H9 (cell line): ENCODE measurements at regions not wholly inside any gene's neighbourhood (a gene's known extent, or its start where the extent isn't known, plus 50 kb on each side); places are given as distances from the start of the nearest gene placed in this dataset.

Source experiments
- DNase-seq: peaks from one replicate; pipeline ENCODE4 v3.0.0-alpha.2; 2017
- H2AFZ ChIP-seq: one replicate; pipeline ENCODE4 v1.6.1; 2013; ENCODE audit warnings: mild to moderate bottlenecking, low read length, control low read depth, moderate library complexity
- H2AK5ac ChIP-seq: 2 replicates; pipeline ENCODE4 v1.6.1; 2013; ENCODE audit warnings: low read length, control low read depth, mixed read lengths; ENCODE audit not compliant: insufficient read length
- H2BK120ac ChIP-seq: one replicate; pipeline ENCODE4 v1.6.1; 2013; ENCODE audit warnings: low read depth, mild to moderate bottlenecking, low read length, control low read depth, inconsistent platforms; ENCODE audit not compliant: poor library complexity, severe bottlenecking
- H2BK12ac ChIP-seq: 2 replicates; pipeline ENCODE4 v1.6.1; 2013; ENCODE audit warnings: low read length, control low read depth, mixed read lengths, low read depth; ENCODE audit not compliant: insufficient read length
- H2BK15ac ChIP-seq: 2 replicates; pipeline ENCODE4 v1.6.1; 2013; ENCODE audit warnings: low read depth, low read length, control low read depth
- H2BK20ac ChIP-seq: one replicate; pipeline ENCODE4 v1.6.1; 2013; ENCODE audit warnings: low read depth, mild to moderate bottlenecking, low read length, control low read depth, inconsistent platforms; ENCODE audit not compliant: poor library complexity, severe bottlenecking
- H2BK5ac ChIP-seq: 2 replicates; pipeline ENCODE4 v1.6.1; 2013; ENCODE audit warnings: low read length, control low read depth, mixed read lengths; ENCODE audit not compliant: insufficient read length
- H3K14ac ChIP-seq: 2 replicates; pipeline ENCODE4 v1.6.1; 2013; ENCODE audit warnings: low read length, control low read depth; ENCODE audit not compliant: insufficient read depth
- H3K18ac ChIP-seq: 2 replicates; pipeline ENCODE4 v1.6.1; 2013; ENCODE audit warnings: low read depth, mild to moderate bottlenecking, mixed read lengths, low read length, control low read depth; ENCODE audit not compliant: insufficient read length
- H3K23ac ChIP-seq: 2 replicates; pipeline ENCODE4 v1.6.1; 2013; ENCODE audit warnings: low read length, control low read depth, mixed read lengths, low read depth; ENCODE audit not compliant: insufficient read length
- H3K23me2 ChIP-seq: 2 replicates; pipeline ENCODE4 v1.6.1; 2013; ENCODE audit warnings: low read depth, mild to moderate bottlenecking, mixed read lengths, low read length, control low read depth; ENCODE audit not compliant: insufficient read length, poor library complexity, severe bottlenecking
- H3K27ac ChIP-seq: 2 replicates; pipeline ENCODE4 v1.5.1; 2013; ENCODE audit warnings: low read length, control low read depth, mixed read lengths, low read depth; ENCODE audit not compliant: insufficient read length
- H3K27me3 ChIP-seq: 2 replicates; pipeline ENCODE4 v1.6.1; 2013; ENCODE audit warnings: low read length, control low read depth, inconsistent platforms; ENCODE audit not compliant: insufficient read depth
- H3K4ac ChIP-seq: 2 replicates; pipeline ENCODE4 v1.6.1; 2013; ENCODE audit warnings: low read depth, mild to moderate bottlenecking, control low read depth, inconsistent platforms, low read length, moderate library complexity
- H3K4me1 ChIP-seq: 2 replicates; pipeline ENCODE4 v1.6.1; 2013; ENCODE audit warnings: low read length, control low read depth, inconsistent platforms; ENCODE audit not compliant: insufficient read depth
- H3K4me2 ChIP-seq: 2 replicates; pipeline ENCODE4 v1.6.1; 2013; ENCODE audit warnings: low read length, control low read depth, mixed read lengths; ENCODE audit not compliant: insufficient read length, insufficient read depth
- H3K56ac ChIP-seq: 2 replicates; pipeline ENCODE4 v1.6.1; 2013; ENCODE audit warnings: low read depth, mild to moderate bottlenecking, mixed read lengths, low read length, control low read depth; ENCODE audit not compliant: insufficient read length
- H3K79me1 ChIP-seq: 2 replicates; pipeline ENCODE4 v1.6.1; 2013; ENCODE audit warnings: low read depth, mild to moderate bottlenecking, moderate library complexity, low read length, control low read depth, inconsistent platforms; ENCODE audit not compliant: insufficient read depth, poor library complexity, severe bottlenecking
- H3K79me2 ChIP-seq: 2 replicates; pipeline ENCODE4 v1.6.1; 2013; ENCODE audit warnings: low read length, control low read depth, inconsistent platforms; ENCODE audit not compliant: insufficient read depth
- H3K9ac ChIP-seq: 2 replicates; pipeline ENCODE4 v1.6.1; 2013; ENCODE audit warnings: low read length, control low read depth, mixed read lengths; ENCODE audit not compliant: insufficient read length; ENCODE audit errors: extremely low read depth
- H3K9me3 ChIP-seq: one replicate; pipeline ENCODE4 v1.6.1; 2013; ENCODE audit warnings: low read depth, low read length, inconsistent platforms; ENCODE audit not compliant: control insufficient read depth
- H3T11ph ChIP-seq: one replicate; pipeline ENCODE4 v1.6.1; 2013; ENCODE audit warnings: mild to moderate bottlenecking, low read length, control low read depth, inconsistent platforms
- H4K20me1 ChIP-seq: one replicate; pipeline ENCODE4 v1.6.1; 2013; ENCODE audit not compliant: control insufficient read depth, insufficient read length, insufficient read depth
- H4K5ac ChIP-seq: 2 replicates; pipeline ENCODE4 v1.6.1; 2013; ENCODE audit warnings: low read depth, mild to moderate bottlenecking, mixed read lengths, low read length, control low read depth; ENCODE audit not compliant: insufficient read length
- H4K8ac ChIP-seq: replicated peaks from 2 replicates; pipeline ENCODE4 v1.6.1; 2013; ENCODE audit warnings: low read length, control low read depth, mixed read lengths, low read depth; ENCODE audit not compliant: insufficient read length
- H4K91ac ChIP-seq: 2 replicates; pipeline ENCODE4 v1.6.1; 2013; ENCODE audit warnings: low read depth, mild to moderate bottlenecking, moderate library complexity, mixed read lengths, low read length, control low read depth; ENCODE audit not compliant: insufficient read length
- H3K27ac Mint-ChIP-seq, 3 experiments: 2 replicates in 2 of 3; 3 replicates in 1 of 3; pipeline ENCODE4 v1.8.0; 2020 to 2021; ENCODE audit warnings: mixed read lengths in 3 of 3, mild to moderate bottlenecking in 1 of 3, moderate library complexity in 1 of 3
- H3K27me3 Mint-ChIP-seq: 2 replicates; pipeline ENCODE4 v1.8.0; 2021; ENCODE audit warnings: low read depth, mild to moderate bottlenecking, moderate library complexity, mixed read lengths
- H3K36me3 Mint-ChIP-seq, 3 experiments: 2 replicates in 2 of 3; 3 replicates in 1 of 3; pipeline ENCODE4 v1.8.0; 2020 to 2021; ENCODE audit warnings: low read depth in 3 of 3, mixed read lengths in 3 of 3; ENCODE audit not compliant: insufficient read depth in 1 of 3
- H3K4me1 Mint-ChIP-seq, 2 experiments: 2 replicates each; pipeline ENCODE4 v1.8.0; 2020; ENCODE audit warnings: mixed read lengths in 2 of 2
- H3K4me3 Mint-ChIP-seq, 2 experiments: 2 replicates in 1 of 2; 3 replicates in 1 of 2; pipeline ENCODE4 v1.8.0; 2020 to 2021; ENCODE audit warnings: mild to moderate bottlenecking in 2 of 2, mixed read lengths in 2 of 2, moderate library complexity in 1 of 2
- H3K9me3 Mint-ChIP-seq, 2 experiments: 2 replicates in 1 of 2; 3 replicates in 1 of 2; pipeline ENCODE4 v1.8.0; 2020; ENCODE audit warnings: mild to moderate bottlenecking in 2 of 2, mixed read lengths in 2 of 2, moderate library complexity in 1 of 2
- WGBS: extraction: QIAGEN DNeasy Blood & Tissue Kit; methylation state at CpG from one replicate; pipeline ENCODE4 v1.1.7; 2013; ENCODE audit warnings: missing lambda C conversion rate, low lambda C conversion rate, mixed read lengths; ENCODE audit not compliant: insufficient read length; ENCODE audit errors: extremely low coverage; 5-methylcytosine and 5-hydroxymethylcytosine counted together
- TF ChIP-seq, protein P1 (sequence below): fragments of 200-600 bp; sonication (generic); conservative IDR thresholded peaks from 3 replicates; pipeline ENCODE4 v1.8.0; 2021; ENCODE audit warnings: antibody characterized with exemption, mild to moderate bottlenecking

GRCh38 chr5:158302029-158302428 is 443.1 kb upstream of the CLINT1 start:
- H3K4me3 Mint-ChIP-seq = no peak overlapping the region

More at GRCh38 chr5:158302029-158302428, 443.1 kb upstream of the CLINT1 start:
- no peaks in the 10 kb centered on the region for H3K79me2 ChIP-seq
- H3K4me2 ChIP-seq = no peak overlapping the region
- Mint-ChIP-seq H3K27ac (no peak overlapping the region), H3K4me1 (peaks cover 5 to 6% of the 10 kb centered on the region in 2 experiments), H3K36me3 (peaks cover 2 to 5% (median 3%) of the 10 kb centered on the region in 3 experiments; a peak in 5 of 7 replicates), H3K27me3 (no peaks in the 10 kb centered on the region; the same call in 1 of the 2 replicates), H3K9me3 (peaks cover 4 to 6% of the 10 kb centered on the region in 2 experiments; a peak in 4 of 5 replicates)
- no peak overlapping the region for H3K27ac ChIP-seq
- no peaks in the 10 kb centered on the region for H3K27me3 ChIP-seq
- H3K9me3 ChIP-seq = no peaks in the 10 kb centered on the region
- no peak overlapping the region for H3T11ph ChIP-seq
- DNase-seq = no peak
- no peak overlapping the region for H3K9ac ChIP-seq
- no peak overlapping the region for H2AFZ ChIP-seq
- H2AK5ac ChIP-seq = no peak overlapping the region
- H2BK12ac ChIP-seq = no peak overlapping the region
- no CpG with 5 or more reads among the region's 2 CpGs for WGBS
- no peak overlapping the region for H2BK120ac ChIP-seq
- H3K4me1 ChIP-seq = no peaks in the 10 kb centered on the region
- no peak overlapping the region for H4K5ac ChIP-seq
- H4K91ac ChIP-seq = no peak overlapping the region
- no peak overlapping the region for H4K8ac ChIP-seq
- H2BK5ac ChIP-seq = no peak overlapping the region
- no peak overlapping the region for H2BK15ac ChIP-seq
- H3K23me2 ChIP-seq = no peaks in the 10 kb centered on the region
- H3K4ac ChIP-seq = no peak overlapping the region
- no peak overlapping the region for H3K56ac ChIP-seq
- no peak overlapping the region for H3K23ac ChIP-seq
- H2BK20ac ChIP-seq = no peak overlapping the region
- H3K18ac ChIP-seq = no peak overlapping the region
- no peaks in the 10 kb centered on the region for H3K79me1 ChIP-seq
- H3K14ac ChIP-seq = no peak overlapping the region
- TF ChIP-seq, protein P1, sequence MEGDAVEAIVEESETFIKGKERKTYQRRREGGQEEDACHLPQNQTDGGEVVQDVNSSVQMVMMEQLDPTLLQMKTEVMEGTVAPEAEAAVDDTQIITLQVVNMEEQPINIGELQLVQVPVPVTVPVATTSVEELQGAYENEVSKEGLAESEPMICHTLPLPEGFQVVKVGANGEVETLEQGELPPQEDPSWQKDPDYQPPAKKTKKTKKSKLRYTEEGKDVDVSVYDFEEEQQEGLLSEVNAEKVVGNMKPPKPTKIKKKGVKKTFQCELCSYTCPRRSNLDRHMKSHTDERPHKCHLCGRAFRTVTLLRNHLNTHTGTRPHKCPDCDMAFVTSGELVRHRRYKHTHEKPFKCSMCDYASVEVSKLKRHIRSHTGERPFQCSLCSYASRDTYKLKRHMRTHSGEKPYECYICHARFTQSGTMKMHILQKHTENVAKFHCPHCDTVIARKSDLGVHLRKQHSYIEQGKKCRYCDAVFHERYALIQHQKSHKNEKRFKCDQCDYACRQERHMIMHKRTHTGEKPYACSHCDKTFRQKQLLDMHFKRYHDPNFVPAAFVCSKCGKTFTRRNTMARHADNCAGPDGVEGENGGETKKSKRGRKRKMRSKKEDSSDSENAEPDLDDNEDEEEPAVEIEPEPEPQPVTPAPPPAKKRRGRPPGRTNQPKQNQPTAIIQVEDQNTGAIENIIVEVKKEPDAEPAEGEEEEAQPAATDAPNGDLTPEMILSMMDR = no peak
- no peaks in the 10 kb centered on the region for H4K20me1 ChIP-seq
